ENCODE measurements at regions not wholly inside any gene's neighbourhood (a gene's known extent, or its start where the extent isn't known, plus 50 kb on each side); places are given as distances from the start of the nearest gene placed in this dataset.

GRCh38 chr4:153940916-153941315 lies 152.0 kb upstream of the SFRP2 start:
- TF ChIP-seq CTCF (IDR thresholded peaks at IDR 0.05) (no peak), POLR2AphosphoS5 (IDR thresholded peaks at IDR 0.05; ENCODE audit: low read depth, low read length) (no peak), REST (IDR thresholded peaks at IDR 0.05; ENCODE audit: insufficient read depth in 1 of 2, low read depth in 2 of 2, low read length in 1 of 2) (no peak), TCF7L2 (IDR thresholded peaks at IDR 0.05; ENCODE audit: low read depth, low read length) (no peak), SIN3A (IDR thresholded peaks at IDR 0.05; ENCODE audit: borderline replicate concordance, insufficient read depth, low read depth, low read length) (no peak)
